Neural progenitor cell (in vitro differentiated cells): ENCODE measurements at regions not wholly inside any gene's neighbourhood (a gene's known extent, or its start where the extent isn't known, plus 50 kb on each side); places are given as distances from the start of the nearest gene placed in this dataset.

ENCODE experiments used
- EZH2 ChIP-seq: fragments of 200-600 bp; sonication (generic); IDR thresholded peaks from 2 replicates; pipeline ENCODE4 v1.6.1; 2017; ENCODE audit warnings: antibody characterized with exemption, mild to moderate bottlenecking, moderate library complexity
- TF ChIP-seq, protein P1 (sequence below): fragments of 200-600 bp; sonication (generic); IDR thresholded peaks from 2 replicates; pipeline ENCODE4 v1.5.1; 2017; ENCODE audit warnings: antibody characterized with exemption, mild to moderate bottlenecking

DNA sequence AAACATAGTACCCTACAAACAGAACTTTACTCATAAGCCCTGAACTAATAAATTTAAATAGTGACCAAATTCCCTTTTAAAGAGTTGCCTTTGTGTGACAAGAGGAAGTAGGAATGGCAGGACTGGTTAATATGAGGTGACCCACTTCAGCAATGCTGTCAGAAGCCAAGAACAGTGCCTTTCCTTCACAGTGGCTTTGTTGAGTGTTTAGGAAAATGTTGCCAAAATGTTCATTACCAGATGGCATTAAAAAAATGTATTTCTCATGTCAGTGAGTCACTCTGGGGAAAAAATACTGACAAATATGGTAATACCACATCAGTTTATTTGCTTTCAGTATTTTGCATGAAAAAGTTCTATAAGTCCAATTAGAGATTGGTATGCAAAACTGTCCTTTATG is 103.3 kb downstream of the DIRAS2 start:
- TF ChIP-seq, protein P1, sequence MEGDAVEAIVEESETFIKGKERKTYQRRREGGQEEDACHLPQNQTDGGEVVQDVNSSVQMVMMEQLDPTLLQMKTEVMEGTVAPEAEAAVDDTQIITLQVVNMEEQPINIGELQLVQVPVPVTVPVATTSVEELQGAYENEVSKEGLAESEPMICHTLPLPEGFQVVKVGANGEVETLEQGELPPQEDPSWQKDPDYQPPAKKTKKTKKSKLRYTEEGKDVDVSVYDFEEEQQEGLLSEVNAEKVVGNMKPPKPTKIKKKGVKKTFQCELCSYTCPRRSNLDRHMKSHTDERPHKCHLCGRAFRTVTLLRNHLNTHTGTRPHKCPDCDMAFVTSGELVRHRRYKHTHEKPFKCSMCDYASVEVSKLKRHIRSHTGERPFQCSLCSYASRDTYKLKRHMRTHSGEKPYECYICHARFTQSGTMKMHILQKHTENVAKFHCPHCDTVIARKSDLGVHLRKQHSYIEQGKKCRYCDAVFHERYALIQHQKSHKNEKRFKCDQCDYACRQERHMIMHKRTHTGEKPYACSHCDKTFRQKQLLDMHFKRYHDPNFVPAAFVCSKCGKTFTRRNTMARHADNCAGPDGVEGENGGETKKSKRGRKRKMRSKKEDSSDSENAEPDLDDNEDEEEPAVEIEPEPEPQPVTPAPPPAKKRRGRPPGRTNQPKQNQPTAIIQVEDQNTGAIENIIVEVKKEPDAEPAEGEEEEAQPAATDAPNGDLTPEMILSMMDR = no peak
- no peak for TF ChIP-seq EZH2
